ENCODE measurements at regions not wholly inside any gene's neighbourhood (a gene's known extent, or its start where the extent isn't known, plus 50 kb on each side); places are given as distances from the start of the nearest gene placed in this dataset.

DNA sequence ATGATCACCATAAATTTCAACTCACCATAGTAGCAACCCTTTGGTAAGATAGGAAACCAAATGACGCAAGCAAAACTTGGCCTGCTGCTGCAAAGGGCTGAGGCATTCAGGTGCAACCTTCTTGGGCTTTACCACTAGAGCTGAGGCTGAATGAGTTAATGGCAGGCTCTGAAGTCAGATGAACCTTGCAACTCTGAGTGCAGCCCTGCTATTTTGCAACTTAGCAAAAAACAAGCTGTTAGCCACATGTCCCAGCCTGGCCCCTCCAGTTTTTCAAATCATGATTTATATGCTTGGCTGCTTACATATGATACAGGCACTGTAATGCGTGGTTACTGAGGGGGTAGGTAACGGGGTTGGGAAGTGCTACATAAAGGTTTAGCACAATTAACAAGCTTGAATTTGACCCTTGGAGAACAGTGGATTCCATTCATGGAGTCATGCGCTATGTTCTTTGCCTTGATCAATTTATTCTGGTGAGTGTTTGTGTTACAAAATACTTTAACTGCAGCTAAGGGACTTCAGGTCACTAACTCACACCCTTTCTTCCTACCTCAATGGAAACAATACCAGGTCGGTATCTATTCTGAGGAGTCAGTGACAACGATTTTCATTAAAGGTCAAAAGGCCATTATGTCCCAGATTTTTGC lies 80.5 kb upstream of the PPARGC1A start:
- Histone ChIP-seq H3K4me3 (ENCODE audit: low read length, poor library complexity, severe bottlenecking) (no peak overlapping the region), H2AFZ (ENCODE audit: low read length) (no peak overlapping the region), H3F3A (ENCODE audit: low read depth) (no peaks in the 10 kb centered on the region), H3K9ac (ENCODE audit: low read depth, low read length, poor library complexity, severe bottlenecking) (no peak overlapping the region), H3K4me1 (ENCODE audit: insufficient read depth, low read length, poor library complexity, severe bottlenecking) (no peaks in the 10 kb centered on the region), H4K20me1 (ENCODE audit: insufficient read depth, low read length, poor library complexity, severe bottlenecking) (no peaks in the 10 kb centered on the region), H3K9me2 (replicated peaks; ENCODE audit: low read depth, low read length) (no peaks in the 10 kb centered on the region), H3K79me2 (ENCODE audit: insufficient read depth, low read length) (no peaks in the 10 kb centered on the region), H3K9me3 (ENCODE audit: insufficient read depth, low read depth, low read length) (0 out of 2 replicates have a peak, but pooled peaks cover 2% of the 10 kb centered on the region), H3K36me3 (ENCODE audit: insufficient read depth, low read length) (no peaks in the 10 kb centered on the region), H3K27me3 (ENCODE audit: insufficient read depth, low read length, poor library complexity, severe bottlenecking) (no peaks in the 10 kb centered on the region), H3K4me2 (ENCODE audit: low read depth, low read length, poor library complexity, severe bottlenecking) (no peak overlapping the region)
- TF ChIP-seq, protein P1, sequence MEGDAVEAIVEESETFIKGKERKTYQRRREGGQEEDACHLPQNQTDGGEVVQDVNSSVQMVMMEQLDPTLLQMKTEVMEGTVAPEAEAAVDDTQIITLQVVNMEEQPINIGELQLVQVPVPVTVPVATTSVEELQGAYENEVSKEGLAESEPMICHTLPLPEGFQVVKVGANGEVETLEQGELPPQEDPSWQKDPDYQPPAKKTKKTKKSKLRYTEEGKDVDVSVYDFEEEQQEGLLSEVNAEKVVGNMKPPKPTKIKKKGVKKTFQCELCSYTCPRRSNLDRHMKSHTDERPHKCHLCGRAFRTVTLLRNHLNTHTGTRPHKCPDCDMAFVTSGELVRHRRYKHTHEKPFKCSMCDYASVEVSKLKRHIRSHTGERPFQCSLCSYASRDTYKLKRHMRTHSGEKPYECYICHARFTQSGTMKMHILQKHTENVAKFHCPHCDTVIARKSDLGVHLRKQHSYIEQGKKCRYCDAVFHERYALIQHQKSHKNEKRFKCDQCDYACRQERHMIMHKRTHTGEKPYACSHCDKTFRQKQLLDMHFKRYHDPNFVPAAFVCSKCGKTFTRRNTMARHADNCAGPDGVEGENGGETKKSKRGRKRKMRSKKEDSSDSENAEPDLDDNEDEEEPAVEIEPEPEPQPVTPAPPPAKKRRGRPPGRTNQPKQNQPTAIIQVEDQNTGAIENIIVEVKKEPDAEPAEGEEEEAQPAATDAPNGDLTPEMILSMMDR (conservative IDR thresholded peaks at IDR 0.05; ENCODE audit: low read length), result no peak
- no peak for TF ChIP-seq EZH2phosphoT487 (IDR thresholded peaks at IDR 0.05; ENCODE audit: borderline replicate concordance)

DNA sequence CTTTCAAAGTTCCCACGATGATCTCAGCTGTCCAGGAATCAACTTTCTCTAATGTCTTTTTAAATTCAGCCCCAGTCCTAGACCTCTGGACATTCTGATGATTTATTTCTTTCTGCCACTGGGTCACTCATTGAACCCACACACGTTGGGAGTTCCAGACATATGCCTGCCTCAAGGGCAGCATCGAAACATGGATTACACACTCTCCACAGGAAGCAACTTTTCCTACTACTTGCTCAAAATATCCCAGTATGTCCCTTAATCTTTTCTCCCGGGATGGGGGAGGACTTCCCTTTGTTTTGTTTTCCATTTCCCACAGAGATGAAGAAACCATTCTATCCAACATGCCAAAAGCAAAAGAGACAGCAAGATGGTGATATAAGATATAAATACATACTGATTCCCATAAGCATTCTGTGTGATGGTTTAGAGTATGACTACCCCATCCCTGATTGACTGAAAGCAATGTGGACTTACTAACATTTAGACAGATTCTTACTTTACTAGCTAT lies 79.8 kb upstream of the PPARGC1A start:
- Histone ChIP-seq H3F3A (ENCODE audit: low read depth) (no peaks in the 10 kb centered on the region), H3K4me3 (ENCODE audit: low read length, poor library complexity, severe bottlenecking) (no peak overlapping the region), H3K36me3 (ENCODE audit: insufficient read depth, low read length) (no peaks in the 10 kb centered on the region), H3K9ac (ENCODE audit: low read depth, low read length, poor library complexity, severe bottlenecking) (no peak overlapping the region), H3K4me2 (ENCODE audit: low read depth, low read length, poor library complexity, severe bottlenecking) (no peak overlapping the region), H3K4me1 (ENCODE audit: insufficient read depth, low read length, poor library complexity, severe bottlenecking) (no peaks in the 10 kb centered on the region), H3K27me3 (ENCODE audit: insufficient read depth, low read length, poor library complexity, severe bottlenecking) (no peaks in the 10 kb centered on the region), H3K79me2 (ENCODE audit: insufficient read depth, low read length) (no peaks in the 10 kb centered on the region), H3K9me3 (ENCODE audit: insufficient read depth, low read depth, low read length) (peaks cover 2% of the 10 kb centered on the region; the same call in 1 of the 2 replicates), H3K9me2 (replicated peaks; ENCODE audit: low read depth, low read length) (no peaks in the 10 kb centered on the region), H2AFZ (ENCODE audit: low read length) (no peak overlapping the region), H4K20me1 (ENCODE audit: insufficient read depth, low read length, poor library complexity, severe bottlenecking) (no peaks in the 10 kb centered on the region)
- no peak for TF ChIP-seq EZH2phosphoT487 (IDR thresholded peaks at IDR 0.05; ENCODE audit: borderline replicate concordance)
- TF ChIP-seq, protein P1 (conservative IDR thresholded peaks at IDR 0.05; ENCODE audit: low read length), result no peak

DNA sequence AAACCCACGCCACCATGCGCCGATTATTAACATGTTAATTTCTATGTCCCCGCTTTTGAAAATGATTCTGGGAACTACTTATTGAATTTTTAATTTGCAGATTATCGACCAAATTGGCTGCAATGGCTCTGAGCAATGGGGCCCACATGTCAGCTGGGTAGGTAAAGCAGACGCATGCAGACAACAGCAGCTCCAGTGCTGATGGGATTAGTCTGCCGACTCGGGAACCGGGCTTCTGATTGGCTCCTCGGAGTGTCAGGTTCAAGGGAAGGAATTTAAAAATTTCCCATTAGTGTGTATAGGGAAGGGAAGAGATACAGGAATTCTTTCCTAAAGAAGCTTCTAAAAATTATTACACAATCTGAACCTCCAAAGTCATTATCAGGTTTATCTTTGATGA lies 77.4 kb upstream of the PPARGC1A start:
- Histone ChIP-seq H3K36me3 (ENCODE audit: insufficient read depth, low read length) (no peaks in the 10 kb centered on the region), H3K4me2 (ENCODE audit: low read depth, low read length, poor library complexity, severe bottlenecking) (no peak overlapping the region), H3K4me1 (ENCODE audit: insufficient read depth, low read length, poor library complexity, severe bottlenecking) (no peaks in the 10 kb centered on the region), H3K9me2 (replicated peaks; ENCODE audit: low read depth, low read length) (no peaks in the 10 kb centered on the region), H3F3A (ENCODE audit: low read depth) (no peaks in the 10 kb centered on the region), H4K20me1 (ENCODE audit: insufficient read depth, low read length, poor library complexity, severe bottlenecking) (no peaks in the 10 kb centered on the region), H3K79me2 (ENCODE audit: insufficient read depth, low read length) (no peaks in the 10 kb centered on the region), H3K9ac (ENCODE audit: low read depth, low read length, poor library complexity, severe bottlenecking) (no peak overlapping the region), H3K9me3 (ENCODE audit: insufficient read depth, low read depth, low read length) (peaks cover 2% of the 10 kb centered on the region; the same call in 1 of the 2 replicates), H3K27me3 (ENCODE audit: insufficient read depth, low read length, poor library complexity, severe bottlenecking) (no peaks in the 10 kb centered on the region), H3K4me3 (ENCODE audit: low read length, poor library complexity, severe bottlenecking) (no peak overlapping the region), H2AFZ (ENCODE audit: low read length) (no peak overlapping the region)
- TF ChIP-seq, protein P1 (conservative IDR thresholded peaks at IDR 0.05; ENCODE audit: low read length), result no peak
- no peak for TF ChIP-seq EZH2phosphoT487 (IDR thresholded peaks at IDR 0.05; ENCODE audit: borderline replicate concordance)
